ENCODE measurements at regions not wholly inside any gene's neighbourhood (a gene's known extent, or its start where the extent isn't known, plus 50 kb on each side); places are given as distances from the start of the nearest gene placed in this dataset.
"Not testable (repeated sequence)": the region's sequence is repeated elsewhere in the genome, so short reads cannot be mapped to it uniquely, and the experiment has no call there.

GRCh38 chr1:29607236-29607635 lies 370.9 kb downstream of the PTPRU start:
- no peak for DNase-seq
- in situ Hi-C loops (cut with HindIII; ENCODE audit: low pct_ligation_motif_present, low sequenced_read_pairs) = no loop called here
- Histone ChIP-seq H3K4me3 (ENCODE audit: low read depth, low read length) (no peak overlapping the region), H3K27ac (no peak overlapping the region), H3K27me3 (replicated peaks) (no peaks in the 10 kb centered on the region), H3K36me3 (replicated peaks) (no peaks in the 10 kb centered on the region)
- no peak for TF ChIP-seq CTCF (IDR thresholded peaks at IDR 0.05; ENCODE audit: low read depth, low read length, missing control alignments)

- in situ Hi-C loops (cut with HindIII; ENCODE audit: low pct_ligation_motif_present, low sequenced_read_pairs); H3K27me3 ChIP-seq (replicated peaks); DNase-seq: not testable (repeated sequence)
These were observed 368.5 kb downstream of the PTPRU start for GRCh38 chr1:29604796-29605195.

GRCh38 chr1:29603622-29604021 lies 367.3 kb downstream of the PTPRU start:
- Histone ChIP-seq H3K27me3 (replicated peaks) (no peaks in the 10 kb centered on the region), H3K36me3 (replicated peaks) (no peaks in the 10 kb centered on the region), H3K27ac (no peak overlapping the region), H3K4me3 (ENCODE audit: low read depth, low read length) (no peak overlapping the region)
- no peak for TF ChIP-seq CTCF (IDR thresholded peaks at IDR 0.05; ENCODE audit: low read depth, low read length, missing control alignments)
- no peak for DNase-seq
- in situ Hi-C loops (cut with HindIII; ENCODE audit: low pct_ligation_motif_present, low sequenced_read_pairs) = no loop called here

More at GRCh38 chr1:29604796-29605195, 368.5 kb downstream of the PTPRU start:
- H3K4me3 ChIP-seq (ENCODE audit: low read depth, low read length); H3K36me3 ChIP-seq (replicated peaks); H3K27ac ChIP-seq: not testable (repeated sequence)

- Histone ChIP-seq H3K27me3 (replicated peaks) (no peaks in the 10 kb centered on the region), H3K36me3 (replicated peaks) (no peaks in the 10 kb centered on the region), H3K27ac (no peak overlapping the region), H3K4me3 (ENCODE audit: low read depth, low read length) (no peak overlapping the region)
- DNase-seq = no peak
- no peak for TF ChIP-seq CTCF (IDR thresholded peaks at IDR 0.05; ENCODE audit: low read depth, low read length, missing control alignments)
- in situ Hi-C loops (cut with HindIII; ENCODE audit: low pct_ligation_motif_present, low sequenced_read_pairs) = no loop called here
These were observed 365.9 kb downstream of the PTPRU start for GRCh38 chr1:29602203-29602602.

- in situ Hi-C loops (cut with HindIII; ENCODE audit: low pct_ligation_motif_present, low sequenced_read_pairs) = no loop called here
- DNase-seq = no peak
- no peaks in the 10 kb centered on the region for H3K36me3 ChIP-seq (replicated peaks)
- H3K27ac ChIP-seq = no peak overlapping the region
- no peak for TF ChIP-seq CTCF (IDR thresholded peaks at IDR 0.05; ENCODE audit: low read depth, low read length, missing control alignments)
- no peak overlapping the region for H3K4me3 ChIP-seq (ENCODE audit: low read depth, low read length)
- no peaks in the 10 kb centered on the region for H3K27me3 ChIP-seq (replicated peaks)
These were observed 364.7 kb downstream of the PTPRU start for GRCh38 chr1:29601021-29601420.

GRCh38 chr1:29599826-29600225 lies 363.5 kb downstream of the PTPRU start:
- H3K27ac ChIP-seq = no peak overlapping the region
- DNase-seq = no peak
- no peaks in the 10 kb centered on the region for H3K27me3 ChIP-seq (replicated peaks)
- no peak for TF ChIP-seq CTCF (IDR thresholded peaks at IDR 0.05; ENCODE audit: low read depth, low read length, missing control alignments)
- no peak overlapping the region for H3K4me3 ChIP-seq (ENCODE audit: low read depth, low read length)
- no peaks in the 10 kb centered on the region for H3K36me3 ChIP-seq (replicated peaks)
- in situ Hi-C loops (cut with HindIII; ENCODE audit: low pct_ligation_motif_present, low sequenced_read_pairs) = no loop called here
